Large intestine (tissue), 3 donors: ENCODE measurements at regions not wholly inside any gene's neighbourhood (a gene's known extent, or its start where the extent isn't known, plus 50 kb on each side); places are given as distances from the start of the nearest gene placed in this dataset.

ENCODE experiments used
- DNase-seq, 2 donors: peaks; one replicate each; pipeline versions ENCODE4 v3.0.0 to v3.0.0-alpha.2; 2013
- H3K27ac ChIP-seq: one replicate; pipeline ENCODE4 v1.5.1; 2013; ENCODE audit warnings: low read length
- H3K27me3 ChIP-seq: 2 replicates; pipeline ENCODE4 v1.6.1; 2013; ENCODE audit warnings: low read length; ENCODE audit not compliant: control insufficient read depth, insufficient read depth
- H3K36me3 ChIP-seq: 2 replicates; pipeline ENCODE4 v1.6.1; 2013; ENCODE audit warnings: low read length; ENCODE audit not compliant: control insufficient read depth, insufficient read depth
- H3K4me1 ChIP-seq: one replicate; pipeline ENCODE4 v1.6.1; 2013; ENCODE audit warnings: low read length; ENCODE audit not compliant: control insufficient read depth, insufficient read depth
- H3K4me3 ChIP-seq: one replicate; pipeline ENCODE4 v1.5.1; 2013; ENCODE audit warnings: low read length
- H3K9me3 ChIP-seq: one replicate; pipeline ENCODE4 v1.6.1; 2013; ENCODE audit warnings: mild to moderate bottlenecking, low read depth, low read length, moderate library complexity; ENCODE audit not compliant: control insufficient read depth
- WGBS: methylation state at CpG from one replicate; pipeline ENCODE4 v1.1.5; 2013; ENCODE audit warnings: low lambda C conversion rate; ENCODE audit not compliant: insufficient coverage; 5-methylcytosine and 5-hydroxymethylcytosine counted together

DNA sequence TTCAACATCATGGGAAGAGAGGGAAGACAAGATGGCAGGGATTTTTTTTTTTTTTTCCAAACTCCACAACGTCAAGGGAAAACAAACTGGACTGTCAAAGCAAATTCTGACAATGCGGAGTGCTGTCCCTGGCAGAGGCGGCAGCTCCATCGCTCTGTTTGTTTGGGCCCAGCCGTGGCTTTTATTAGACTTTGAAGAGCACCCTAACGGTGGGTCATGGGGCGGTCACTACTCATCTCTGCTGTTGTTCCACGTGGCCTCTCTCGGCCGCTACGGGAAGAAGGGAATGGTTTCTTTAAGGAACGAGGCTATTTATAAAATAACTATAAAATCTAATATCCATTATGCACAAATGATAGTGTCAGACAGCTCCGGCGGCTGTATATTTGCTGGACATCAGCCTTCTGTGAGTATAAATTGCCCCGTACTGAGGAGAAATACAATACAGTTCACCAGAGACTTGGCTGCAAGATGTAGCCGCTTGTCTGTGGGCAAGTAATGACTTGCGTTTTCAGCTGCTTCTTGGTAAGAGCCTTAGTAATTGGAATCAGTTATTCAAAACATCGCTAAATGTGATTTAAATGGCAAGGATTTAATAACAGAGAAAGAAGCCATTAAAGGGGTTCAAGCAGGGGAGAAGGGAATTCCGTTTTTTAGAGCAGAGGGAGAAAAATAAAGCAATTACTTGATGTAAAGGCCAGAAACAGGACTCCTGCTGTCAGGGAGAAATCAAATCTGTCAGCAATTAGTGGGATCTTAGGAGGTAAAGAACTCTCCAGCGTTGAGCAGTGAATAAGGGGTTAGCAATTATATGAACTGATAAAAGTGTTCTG is 61.7 kb upstream of the RAB11FIP2 start:
- no peak for DNase-seq
- no peaks in the 10 kb centered on the region for H3K4me1 ChIP-seq
- no peaks in the 10 kb centered on the region for H3K9me3 ChIP-seq
- no peak overlapping the region for H3K27ac ChIP-seq
- H3K36me3 ChIP-seq = no peaks in the 10 kb centered on the region
- WGBS = 94% methylated on average over 3 of the region's 20 CpGs
- no peak overlapping the region for H3K4me3 ChIP-seq
- H3K27me3 ChIP-seq = no peaks in the 10 kb centered on the region

DNA sequence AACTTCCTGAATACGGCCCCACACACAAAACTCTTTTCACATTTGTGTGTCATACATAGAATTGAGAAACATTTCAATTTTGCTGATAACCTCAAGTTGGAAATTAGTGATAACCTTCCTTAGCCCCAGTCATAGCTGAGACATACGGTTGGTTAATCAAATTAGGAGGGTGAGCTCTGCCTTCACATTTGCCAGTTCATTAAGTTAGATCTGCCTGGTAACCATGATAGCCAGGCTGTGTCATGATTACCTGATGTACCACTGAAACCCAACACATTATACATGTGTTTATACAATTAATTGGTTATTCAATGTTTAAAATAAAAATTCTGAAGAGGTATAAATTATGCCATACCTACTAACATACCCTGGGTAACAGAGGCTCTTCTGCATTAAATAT is 60.8 kb upstream of the RAB11FIP2 start:
- no peak overlapping the region for H3K27ac ChIP-seq
- H3K4me1 ChIP-seq = no peaks in the 10 kb centered on the region
- H3K9me3 ChIP-seq = no peaks in the 10 kb centered on the region
- WGBS = 87% methylated on average over 2 of the region's 2 CpGs
- H3K4me3 ChIP-seq = no peak overlapping the region
- H3K27me3 ChIP-seq = no peaks in the 10 kb centered on the region
- no peaks in the 10 kb centered on the region for H3K36me3 ChIP-seq
- no peak for DNase-seq

DNA sequence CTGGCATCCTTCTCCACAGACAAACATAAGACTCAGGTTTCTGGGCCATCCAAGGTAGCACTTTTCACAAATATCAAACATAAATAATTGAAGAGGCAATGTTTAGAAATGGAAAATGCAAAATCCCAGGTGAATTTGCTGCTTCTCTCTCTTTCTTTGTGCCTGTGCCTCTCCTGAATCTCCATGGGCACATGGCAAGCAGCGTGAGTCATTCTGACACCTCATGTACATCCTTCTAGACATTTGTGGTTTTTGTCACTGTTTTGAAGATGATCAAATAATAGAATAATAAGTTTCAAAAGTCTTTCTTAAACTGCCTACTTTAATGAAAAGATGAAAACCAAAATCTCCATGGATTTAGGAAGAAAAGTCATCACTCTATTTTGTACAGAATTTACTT is 60.3 kb upstream of the RAB11FIP2 start:
- Histone ChIP-seq H3K9me3 (no peaks in the 10 kb centered on the region), H3K4me3 (no peak overlapping the region), H3K4me1 (no peaks in the 10 kb centered on the region), H3K27me3 (no peaks in the 10 kb centered on the region), H3K27ac (no peak overlapping the region), H3K36me3 (no peaks in the 10 kb centered on the region)
- no CpG with 5 or more reads among the region's 1 CpG for WGBS
- DNase-seq = no peak

DNA sequence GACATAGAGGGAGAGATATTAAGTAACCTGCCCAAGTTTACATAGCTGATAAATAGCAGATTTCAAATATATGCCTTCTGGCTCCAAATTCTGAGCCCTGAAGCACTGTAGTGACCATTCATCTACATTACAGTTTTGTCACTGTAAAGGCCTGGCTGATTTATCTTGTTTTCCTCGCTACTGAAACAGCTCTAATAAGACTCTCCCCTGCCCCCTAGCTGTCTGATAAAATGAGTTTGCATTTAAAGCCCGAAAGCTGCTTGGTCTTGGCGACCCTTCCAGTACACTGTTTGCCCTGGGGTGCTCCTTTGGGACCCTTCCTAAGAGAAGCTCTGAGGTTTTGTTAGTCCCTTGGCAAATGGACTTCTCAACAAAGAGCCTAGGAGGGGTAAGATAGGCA is 59.7 kb upstream of the RAB11FIP2 start:
- Histone ChIP-seq H3K27ac (no peak overlapping the region), H3K9me3 (no peaks in the 10 kb centered on the region), H3K4me3 (no peak overlapping the region), H3K36me3 (no peaks in the 10 kb centered on the region), H3K27me3 (no peaks in the 10 kb centered on the region), H3K4me1 (no peaks in the 10 kb centered on the region)
- no CpG with 5 or more reads among the region's 3 CpGs for WGBS
- peak; percentile 11 to 29 for DNase-seq

DNA sequence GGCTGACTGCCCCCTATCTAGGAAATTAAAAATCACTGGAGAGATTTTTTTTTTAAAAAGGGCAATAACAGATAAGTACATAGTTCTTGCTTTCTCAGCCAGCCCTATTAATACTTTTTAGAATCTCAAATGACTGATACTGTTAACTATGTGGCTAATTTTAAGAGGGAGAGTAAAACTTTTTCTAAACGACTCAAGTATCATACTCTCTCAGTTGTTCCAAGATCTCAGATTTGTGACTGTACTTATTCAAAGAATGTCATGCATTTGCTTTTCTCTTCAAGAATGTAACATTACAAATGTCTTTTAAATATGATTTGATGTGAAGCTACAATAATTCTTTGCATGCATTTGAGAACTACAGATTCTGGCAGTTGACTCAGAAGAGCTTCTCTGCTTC is 55.4 kb upstream of the RAB11FIP2 start:
- Histone ChIP-seq H3K36me3 (no peaks in the 10 kb centered on the region), H3K27me3 (no peaks in the 10 kb centered on the region)
- WGBS = no CpG with 5 or more reads among the region's 1 CpG

DNA sequence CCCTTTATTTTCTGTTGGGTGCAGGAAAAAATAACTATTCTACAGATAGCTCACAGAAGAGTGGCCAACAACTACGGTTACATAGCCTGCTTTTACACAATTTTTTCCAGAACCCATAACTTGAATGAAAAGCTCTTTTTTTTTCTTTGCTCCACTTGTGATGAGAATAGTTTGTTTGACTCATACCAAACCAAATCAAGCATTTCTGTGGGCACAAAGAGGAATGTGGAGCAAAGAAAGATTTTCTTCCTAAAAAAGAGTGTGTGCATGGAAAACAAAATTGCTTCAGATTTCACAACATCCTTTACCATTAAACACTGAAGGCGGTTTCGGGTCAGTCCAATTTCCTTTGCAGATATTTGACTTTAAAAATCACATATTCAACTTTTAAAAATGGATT is 54.8 kb upstream of the RAB11FIP2 start:
- H3K9me3 ChIP-seq = no peaks in the 10 kb centered on the region
- no peaks in the 10 kb centered on the region for H3K4me1 ChIP-seq
- DNase-seq = no peak
- H3K4me3 ChIP-seq = no peak overlapping the region
- H3K27me3 ChIP-seq = no peaks in the 10 kb centered on the region
- WGBS = 90% methylated on average over 2 of the region's 3 CpGs
- no peak overlapping the region for H3K27ac ChIP-seq
- no peaks in the 10 kb centered on the region for H3K36me3 ChIP-seq

More for the DNA sequence above, 55.4 kb upstream of the RAB11FIP2 start:
- H3K9me3 ChIP-seq = no peaks in the 10 kb centered on the region
- no peak for DNase-seq
- no peak overlapping the region for H3K4me3 ChIP-seq
- no peak overlapping the region for H3K27ac ChIP-seq
- H3K4me1 ChIP-seq = no peaks in the 10 kb centered on the region
